IMR-90 (cell line): ENCODE measurements at regions not wholly inside any gene's neighbourhood (a gene's known extent, or its start where the extent isn't known, plus 50 kb on each side); places are given as distances from the start of the nearest gene placed in this dataset.

Experiments
- CHD1 ChIP-seq: IDR thresholded peaks from 2 replicates; pipeline ENCODE4 v1.6.1; 2012; ENCODE audit warnings: low read depth, low read length, improper control_type of control experiment
- ELK1 ChIP-seq: fragments of 150-350 bp; IDR thresholded peaks from 2 replicates; pipeline ENCODE4 v1.6.1; 2016; ENCODE audit warnings: low read depth, mild to moderate bottlenecking, low read length, moderate library complexity, borderline replicate concordance
- MAFK ChIP-seq: IDR thresholded peaks from 2 replicates; pipeline ENCODE4 v1.6.1; 2012; ENCODE audit warnings: low read depth, low read length, improper control_type of control experiment
- NFE2L2 ChIP-seq: fragments of 150-350 bp; IDR thresholded peaks from 2 replicates; pipeline ENCODE4 v1.6.1; 2016; ENCODE audit warnings: low read depth, mild to moderate bottlenecking, low read length
- RAD21 ChIP-seq: IDR thresholded peaks from 2 replicates; pipeline ENCODE4 v1.6.1; 2012; ENCODE audit warnings: low read length, improper control_type of control experiment
- SMC3 ChIP-seq: fragments of 150-350 bp; IDR thresholded peaks from 2 replicates; pipeline ENCODE4 v1.6.1; 2016; ENCODE audit warnings: low read depth, mild to moderate bottlenecking, antibody characterized with exemption, low read length, moderate library complexity
- TF ChIP-seq, protein P1 (sequence below): conservative IDR thresholded peaks from 2 replicates; pipeline ENCODE4 v1.5.1; 2012; ENCODE audit warnings: mild to moderate bottlenecking, low read depth, low read length, improper control_type of control experiment

GRCh38 chr16:62583414-62583813 lies 547.2 kb upstream of the CDH8 start:
- TF ChIP-seq, protein P1, sequence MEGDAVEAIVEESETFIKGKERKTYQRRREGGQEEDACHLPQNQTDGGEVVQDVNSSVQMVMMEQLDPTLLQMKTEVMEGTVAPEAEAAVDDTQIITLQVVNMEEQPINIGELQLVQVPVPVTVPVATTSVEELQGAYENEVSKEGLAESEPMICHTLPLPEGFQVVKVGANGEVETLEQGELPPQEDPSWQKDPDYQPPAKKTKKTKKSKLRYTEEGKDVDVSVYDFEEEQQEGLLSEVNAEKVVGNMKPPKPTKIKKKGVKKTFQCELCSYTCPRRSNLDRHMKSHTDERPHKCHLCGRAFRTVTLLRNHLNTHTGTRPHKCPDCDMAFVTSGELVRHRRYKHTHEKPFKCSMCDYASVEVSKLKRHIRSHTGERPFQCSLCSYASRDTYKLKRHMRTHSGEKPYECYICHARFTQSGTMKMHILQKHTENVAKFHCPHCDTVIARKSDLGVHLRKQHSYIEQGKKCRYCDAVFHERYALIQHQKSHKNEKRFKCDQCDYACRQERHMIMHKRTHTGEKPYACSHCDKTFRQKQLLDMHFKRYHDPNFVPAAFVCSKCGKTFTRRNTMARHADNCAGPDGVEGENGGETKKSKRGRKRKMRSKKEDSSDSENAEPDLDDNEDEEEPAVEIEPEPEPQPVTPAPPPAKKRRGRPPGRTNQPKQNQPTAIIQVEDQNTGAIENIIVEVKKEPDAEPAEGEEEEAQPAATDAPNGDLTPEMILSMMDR, result no peak
- no peak for TF ChIP-seq SMC3
- no peak for TF ChIP-seq MAFK
- no peak for TF ChIP-seq ELK1
- TF ChIP-seq CHD1, result no peak
- TF ChIP-seq RAD21, result no peak
- no peak for TF ChIP-seq NFE2L2
